CD4-positive, alpha-beta memory T cell (primary cell): ENCODE measurements at regions not wholly inside any gene's neighbourhood (a gene's known extent, or its start where the extent isn't known, plus 50 kb on each side); places are given as distances from the start of the nearest gene placed in this dataset.

Source experiments
- CTCF ChIA-PET: fragments of 350-600 bp; sonication (Branson Sonifier 250); formaldehyde crosslinking; loops from one replicate; lab custom pipeline; 2021; ENCODE audit warnings: inconsistent platforms; ENCODE audit not compliant: partially characterized antibody; lab: Charles Lee
- POLR2A ChIA-PET: fragments of 350-600 bp; sonication (Branson Sonifier 250); formaldehyde crosslinking; loops from one replicate; lab custom pipeline; 2021; ENCODE audit not compliant: partially characterized antibody; lab: Charles Lee
- DNase-seq, 5 donors: peaks; one replicate each; pipeline versions ENCODE4 v3.0.0 to v3.0.0-alpha.2; 2020 to 2022; ENCODE audit warnings: mixed read lengths in 1 of 5
- H3K27ac ChIP-seq: one replicate; pipeline ENCODE4 v1.7.0; 2013; ENCODE audit warnings: low read depth, low read length
- H3K27me3 ChIP-seq: 2 replicates; pipeline ENCODE4 v1.7.0; 2013; ENCODE audit warnings: mild to moderate bottlenecking, low read length, moderate library complexity; ENCODE audit not compliant: insufficient read depth
- H3K36me3 ChIP-seq: 2 replicates; pipeline ENCODE4 v1.7.0; 2013; ENCODE audit warnings: mild to moderate bottlenecking, low read length, moderate library complexity; ENCODE audit not compliant: insufficient read depth
- H3K4me1 ChIP-seq: 2 replicates; pipeline ENCODE4 v1.7.0; 2013; ENCODE audit warnings: mild to moderate bottlenecking, low read length, moderate library complexity; ENCODE audit not compliant: insufficient read depth
- H3K4me3 ChIP-seq, 2 donors: one replicate each; pipeline ENCODE4 v1.7.0; 2013; ENCODE audit warnings: low read length in 2 of 2, mild to moderate bottlenecking in 1 of 2
- H3K9me3 ChIP-seq, 2 donors: one replicate each; pipeline ENCODE4 v1.7.0; 2013; ENCODE audit warnings: low read length in 2 of 2, control low read depth in 1 of 2; ENCODE audit not compliant: control insufficient read depth in 1 of 2
- H3K27ac Mint-ChIP-seq, 7 donors: one replicate each; pipeline ENCODE4 v1.8.0; 2020 to 2021; ENCODE audit warnings: mixed read lengths in 7 of 7, mild to moderate bottlenecking in 6 of 7, inconsistent platforms in 3 of 7, moderate library complexity in 3 of 7
- H3K27me3 Mint-ChIP-seq, 2 donors: one replicate each; pipeline ENCODE4 v1.8.0; 2020 to 2021; ENCODE audit warnings: mixed read lengths in 2 of 2
- H3K36me3 Mint-ChIP-seq, 2 donors: one replicate each; pipeline ENCODE4 v1.8.0; 2020 to 2021; ENCODE audit warnings: mixed read lengths in 2 of 2, inconsistent platforms in 1 of 2, mild to moderate bottlenecking in 1 of 2
- H3K4me1 Mint-ChIP-seq, 4 donors: one replicate each; pipeline ENCODE4 v1.8.0; 2020 to 2021; ENCODE audit warnings: mixed read lengths in 4 of 4, mild to moderate bottlenecking in 1 of 4
- H3K4me3 Mint-ChIP-seq, 8 donors: one replicate each; pipeline ENCODE4 v1.8.0; 2020 to 2021; ENCODE audit warnings: mixed read lengths in 8 of 8, mild to moderate bottlenecking in 7 of 8, moderate library complexity in 6 of 8, inconsistent platforms in 3 of 8
- H3K9me3 Mint-ChIP-seq, 8 donors: one replicate each; pipeline ENCODE4 v1.8.0; 2020 to 2021; ENCODE audit warnings: mixed read lengths in 8 of 8, mild to moderate bottlenecking in 5 of 8, inconsistent platforms in 3 of 8, moderate library complexity in 1 of 8
- intact Hi-C: fragments of 100-400 bp; cut with micrococcal nuclease; formaldehyde crosslinking; loops from one replicate; pipeline ENCODE4 v1.15.1; 2023

GRCh38 chr9:687994-688393 lies 153.5 kb upstream of the DMRT1 start:
- intact Hi-C loops, result no loop called here
- Mint-ChIP-seq H3K9me3 (no peaks in the 10 kb centered on the region), H3K4me1 (no peaks in the 10 kb centered on the region)

GRCh38 chr9:690517-691111 lies 150.9 kb upstream of the DMRT1 start:
- H3K27me3 Mint-ChIP-seq, result peaks cover 2% of the 10 kb centered on the region in 2 donors
- intact Hi-C loops, result no loop called here

More at GRCh38 chr9:687994-688393, 153.5 kb upstream of the DMRT1 start:
- Histone ChIP-seq H3K27ac (no peak overlapping the region), H3K4me1 (no peaks in the 10 kb centered on the region), H3K27me3 (no peaks in the 10 kb centered on the region), H3K36me3 (no peaks in the 10 kb centered on the region), H3K9me3 (no peaks in the 10 kb centered on the region), H3K4me3 (no peak overlapping the region)
- Mint-ChIP-seq H3K4me3 (no peak overlapping the region), H3K27ac (no peak overlapping the region), H3K36me3 (peaks cover 0 to 7% of the 10 kb centered on the region in 2 donors), H3K27me3 (no peaks in the 10 kb centered on the region)
- POLR2A ChIA-PET, result no interaction called here
- CTCF ChIA-PET, result no interaction called here
- DNase-seq, result no peak

GRCh38 chr9:691825-692400 lies 149.6 kb upstream of the DMRT1 start:
- H3K4me3 Mint-ChIP-seq, result no peak overlapping the region
- H3K27ac Mint-ChIP-seq, result no peak overlapping the region
- peaks cover 0 to 1% (median 0%) of the 10 kb centered on the region in 4 donors for H3K4me1 Mint-ChIP-seq
- ChIA-PET POLR2A (no interaction called here), CTCF (no interaction called here)
- H3K27me3 Mint-ChIP-seq, result peaks cover 2% of the 10 kb centered on the region in 2 donors
- Histone ChIP-seq H3K4me1 (no peaks in the 10 kb centered on the region), H3K36me3 (no peaks in the 10 kb centered on the region), H3K4me3 (no peak overlapping the region), H3K9me3 (no peaks in the 10 kb centered on the region), H3K27me3 (no peaks in the 10 kb centered on the region), H3K27ac (no peak overlapping the region)
- intact Hi-C loops, result no loop called here
- DNase-seq, result no peak
- H3K36me3 Mint-ChIP-seq, result peaks cover 0 to 4% of the 10 kb centered on the region in 2 donors
- no peaks in the 10 kb centered on the region for H3K9me3 Mint-ChIP-seq

More at GRCh38 chr9:690517-691111, 150.9 kb upstream of the DMRT1 start:
- Histone ChIP-seq H3K27ac (no peak overlapping the region), H3K36me3 (no peaks in the 10 kb centered on the region), H3K27me3 (no peaks in the 10 kb centered on the region), H3K9me3 (no peaks in the 10 kb centered on the region), H3K4me1 (no peaks in the 10 kb centered on the region), H3K4me3 (no peak overlapping the region)
- Mint-ChIP-seq H3K9me3 (no peaks in the 10 kb centered on the region), H3K27ac (no peak overlapping the region), H3K4me3 (no peak overlapping the region), H3K36me3 (peaks cover 0 to 7% of the 10 kb centered on the region in 2 donors), H3K4me1 (peaks cover 0 to 1% (median 0%) of the 10 kb centered on the region in 4 donors)
- CTCF ChIA-PET, result no interaction called here
- POLR2A ChIA-PET, result no interaction called here
- DNase-seq, result no peak

- POLR2A ChIA-PET, result no interaction called here
- no peak overlapping the region for H3K27ac Mint-ChIP-seq
- peaks cover 0 to 4% of the 10 kb centered on the region in 2 donors for H3K36me3 Mint-ChIP-seq
- intact Hi-C loops, result no loop called here
- H3K4me3 Mint-ChIP-seq, result no peak overlapping the region
- Histone ChIP-seq H3K4me1 (no peaks in the 10 kb centered on the region), H3K36me3 (no peaks in the 10 kb centered on the region), H3K4me3 (no peak overlapping the region), H3K9me3 (no peaks in the 10 kb centered on the region), H3K27me3 (no peaks in the 10 kb centered on the region), H3K27ac (no peak overlapping the region)
- H3K4me1 Mint-ChIP-seq, result peaks cover 0 to 1% (median 0%) of the 10 kb centered on the region in 4 donors
- no peak for DNase-seq
- no peaks in the 10 kb centered on the region for H3K9me3 Mint-ChIP-seq
- CTCF ChIA-PET, result no interaction called here
- H3K27me3 Mint-ChIP-seq, result peaks cover 2% of the 10 kb centered on the region in 2 donors
Measured at GRCh38 chr9:692636-693129, 148.8 kb upstream of the DMRT1 start.

- intact Hi-C loops, result no loop called here
- Histone ChIP-seq H3K4me3 (no peak overlapping the region), H3K27me3 (no peaks in the 10 kb centered on the region), H3K9me3 (no peaks in the 10 kb centered on the region), H3K36me3 (no peaks in the 10 kb centered on the region), H3K4me1 (no peaks in the 10 kb centered on the region), H3K27ac (no peak overlapping the region)
- no peak overlapping the region for H3K27ac Mint-ChIP-seq
- ChIA-PET CTCF (no interaction called here), POLR2A (no interaction called here)
- H3K4me3 Mint-ChIP-seq, result no peak overlapping the region
- no peaks in the 10 kb centered on the region for H3K9me3 Mint-ChIP-seq
- H3K4me1 Mint-ChIP-seq, result peaks cover 0 to 1% (median 0%) of the 10 kb centered on the region in 4 donors
- H3K27me3 Mint-ChIP-seq, result peaks cover 2 to 4% of the 10 kb centered on the region in 2 donors
- no peak for DNase-seq
- no peaks in the 10 kb centered on the region for H3K36me3 Mint-ChIP-seq
Measured at GRCh38 chr9:693201-694091, 148.1 kb upstream of the DMRT1 start.

- Mint-ChIP-seq H3K9me3 (peaks cover 0 to 1% (median 0%) of the 10 kb centered on the region in 8 donors), H3K4me3 (no peak overlapping the region), H3K36me3 (no peaks in the 10 kb centered on the region), H3K27ac (no peak overlapping the region), H3K4me1 (peaks cover 0 to 1% (median 0%) of the 10 kb centered on the region in 4 donors), H3K27me3 (peaks cover 2 to 5% of the 10 kb centered on the region in 2 donors)
- Histone ChIP-seq H3K4me3 (no peak overlapping the region), H3K27me3 (no peaks in the 10 kb centered on the region), H3K4me1 (no peaks in the 10 kb centered on the region), H3K36me3 (no peaks in the 10 kb centered on the region), H3K9me3 (no peaks in the 10 kb centered on the region), H3K27ac (no peak overlapping the region)
- intact Hi-C loops, result no loop called here
- POLR2A ChIA-PET, result no interaction called here
- CTCF ChIA-PET, result no interaction called here
- DNase-seq, result no peak
Measured at GRCh38 chr9:694092-694402, 147.4 kb upstream of the DMRT1 start.

- ChIA-PET CTCF (no interaction called here), POLR2A (no interaction called here)
- H3K27me3 ChIP-seq, result no peaks in the 10 kb centered on the region
- no peaks in the 10 kb centered on the region for H3K36me3 Mint-ChIP-seq
- intact Hi-C loops, result no loop called here
- no peak overlapping the region for H3K27ac ChIP-seq
- no peak overlapping the region for H3K4me3 Mint-ChIP-seq
- no peak overlapping the region for H3K27ac Mint-ChIP-seq
- H3K36me3 ChIP-seq, result no peaks in the 10 kb centered on the region
- DNase-seq, result no peak
- peaks cover 2 to 8% of the 10 kb centered on the region in 2 donors for H3K27me3 Mint-ChIP-seq
- no peak overlapping the region for H3K4me3 ChIP-seq
- peaks cover 0 to 1% (median 0%) of the 10 kb centered on the region in 8 donors for H3K9me3 Mint-ChIP-seq
- no peaks in the 10 kb centered on the region for H3K9me3 ChIP-seq
- H3K4me1 Mint-ChIP-seq, result peaks cover 0 to 2% (median under 1%) of the 10 kb centered on the region in 4 donors
- no peaks in the 10 kb centered on the region for H3K4me1 ChIP-seq
Measured at GRCh38 chr9:694403-695154, 146.9 kb upstream of the DMRT1 start.
